HepG2 (cell line): ENCODE measurements at regions not wholly inside any gene's neighbourhood (a gene's known extent, or its start where the extent isn't known, plus 50 kb on each side); places are given as distances from the start of the nearest gene placed in this dataset.

Experiments
- ATAC-seq: fragments of 200-7000 bp; cut with Tn5 transposase; 3 replicates; pipeline ENCODE4 v1.9.1; 2020; ENCODE audit warnings: mild to moderate bottlenecking, moderate library complexity
- BruUV-seq: library from RNA; stranded (reverse); fragments of 400-500 nt; replicated peaks from 2 replicates; lab custom pipeline; 2021; lab: Mats Ljungman, UMichigan
- CTCF ChIA-PET: fragments of 300-600 bp; formaldehyde crosslinking; extraction: SDS; loops from one replicate; lab custom pipeline; 2021; ENCODE audit warnings: low total read pairs, inconsistent platforms, low intra/inter-chr PET ratio; lab: Yijun Ruan, JAX
- POLR2A ChIA-PET: fragments of 350-600 bp; sonication (Branson Sonifier 250); formaldehyde crosslinking; loops from one replicate; lab custom pipeline; 2020; ENCODE audit warnings: antibody characterized with exemption, inconsistent platforms; lab: Yijun Ruan, JAX
- DNase-seq: peaks from one replicate; pipeline ENCODE4 v3.0.0-alpha.2; 2015; ENCODE audit warnings: low spot score
- FAIRE-seq: peaks from 3 replicates; lab custom pipeline; 2011; peaks lifted over from hg19 to GRCh38; lab: Jason Lieb, UNC
- H2AFZ ChIP-seq: one replicate; pipeline ENCODE4 v1.6.1; 2011; ENCODE audit warnings: low read length, inconsistent platforms
- H3K27ac ChIP-seq: fragments of 300-600 bp; 3 replicates; pipeline ENCODE4 v1.8.0; 2011; ENCODE audit warnings: mixed run types, mild to moderate bottlenecking, mixed read lengths, low read length, inconsistent platforms; ENCODE audit not compliant: insufficient read depth; ENCODE audit errors: extremely low read length
- H3K27me3 ChIP-seq, 2 experiments: fragments of 200-600 bp in 1 of 2; 2 replicates in 1 of 2; 3 replicates in 1 of 2; pipeline versions ENCODE4 v1.6.0 to v1.8.0; 2011; ENCODE audit warnings: low read length in 2 of 2, mild to moderate bottlenecking in 2 of 2, moderate library complexity in 2 of 2, inconsistent platforms in 1 of 2; ENCODE audit not compliant: insufficient read depth in 2 of 2, control insufficient read depth in 1 of 2
- H3K36me3 ChIP-seq, 2 experiments: fragments of 200-600 bp in 1 of 2; replicated peaks in 1 of 2; 2 replicates in 1 of 2; 3 replicates in 1 of 2; pipeline versions ENCODE4 v1.5.1 to v1.8.0; 2011; ENCODE audit warnings: low read length in 2 of 2, inconsistent platforms in 1 of 2; ENCODE audit not compliant: insufficient read depth in 2 of 2, control insufficient read depth in 1 of 2
- H3K4me1 ChIP-seq: 2 replicates; pipeline ENCODE4 v1.5.1; 2012; ENCODE audit warnings: low read length, inconsistent platforms; ENCODE audit not compliant: insufficient read depth
- H3K4me2 ChIP-seq: 2 replicates; pipeline ENCODE4 v1.6.0; 2011; ENCODE audit warnings: low read depth, low read length, inconsistent platforms
- H3K4me3 ChIP-seq, 3 experiments: fragments of 200-600 bp in 1 of 3; sonication (generic), shearing (Covaris generic) in 1 of 3; replicated peaks in 1 of 3; 2 replicates each; pipeline ENCODE4 v1.5.1; 2011 to 2016; ENCODE audit warnings: low read length in 3 of 3, inconsistent platforms in 2 of 3, low read depth in 2 of 3, mild to moderate bottlenecking in 2 of 3, control low read depth in 1 of 3, mixed read lengths in 1 of 3; ENCODE audit not compliant: insufficient read depth in 1 of 3
- H3K79me2 ChIP-seq: one replicate; pipeline ENCODE4 v1.6.1; 2011; ENCODE audit warnings: low read length, inconsistent platforms; ENCODE audit not compliant: insufficient read depth
- H3K9ac ChIP-seq: 2 replicates; pipeline ENCODE4 v1.6.0; 2011; ENCODE audit warnings: mild to moderate bottlenecking, low read depth, low read length, inconsistent platforms; ENCODE audit not compliant: insufficient read depth
- H3K9me3 ChIP-seq: 2 replicates; pipeline ENCODE4 v1.5.1; 2012; ENCODE audit warnings: mild to moderate bottlenecking, low read length
- H4K20me1 ChIP-seq: 2 replicates; pipeline ENCODE4 v1.6.0; 2011; ENCODE audit warnings: inconsistent platforms, mild to moderate bottlenecking, low read length, moderate library complexity; ENCODE audit not compliant: insufficient read depth
- HNF4A ChIP-seq: sonication (generic); formaldehyde crosslinking; IDR thresholded peaks from 2 replicates; pipeline ENCODE4 v1.4.0; 2020; ENCODE audit warnings: missing genetic modification reagents
- ONECUT2 ChIP-seq: sonication (generic); formaldehyde crosslinking; IDR thresholded peaks from 2 replicates; pipeline ENCODE4 v1.4.0; 2020; ENCODE audit warnings: missing genetic modification reagents
- POLR2AphosphoS2 ChIP-seq: IDR thresholded peaks from 2 replicates; pipeline ENCODE4 v1.6.1; 2011; ENCODE audit warnings: low read depth, low read length, improper control_type of control experiment
- POLR2G ChIP-seq: fragments of 200-400 bp; formaldehyde crosslinking; IDR thresholded peaks from 2 replicates; pipeline ENCODE4 v1.6.1; 2018; ENCODE audit warnings: mild to moderate bottlenecking, low read depth, low read length, moderate library complexity
- PPARG ChIP-seq: conservative IDR thresholded peaks from 2 replicates; pipeline ENCODE4 v1.6.1; 2016; ENCODE audit warnings: missing biosample characterization, missing genetic modification reagents
- RARA ChIP-seq: IDR thresholded peaks from 2 replicates; pipeline ENCODE4 v1.6.1; 2016; ENCODE audit warnings: missing genetic modification reagents, missing compliant biosample characterization
- RBFOX2 ChIP-seq: fragments of 200-400 bp; formaldehyde crosslinking; IDR thresholded peaks from 2 replicates; pipeline ENCODE4 v1.6.1; 2017; ENCODE audit warnings: low read depth, mild to moderate bottlenecking, low read length
- ZIK1 ChIP-seq: sonication (generic); formaldehyde crosslinking; IDR thresholded peaks from 2 replicates; pipeline ENCODE4 v1.5.0; 2020; ENCODE audit warnings: mild to moderate bottlenecking, low read depth, missing genetic modification reagents, borderline replicate concordance
- WGBS: methylation state at CpG from one replicate; pipeline ENCODE4 v1.1.6; 2017; ENCODE audit warnings: low lambda C conversion rate; 5-methylcytosine and 5-hydroxymethylcytosine counted together
- in situ Hi-C: cut with HindIII; loops from 2 replicates; pipeline ENCODE4 v1.10.0; 2017; ENCODE audit warnings: low pct_unique_long_range_greater_than_20kb; ENCODE audit not compliant: extremely low pct_ligation_motif_present
- intact Hi-C: fragments of 100-400 bp; cut with micrococcal nuclease; formaldehyde crosslinking; loops from one replicate; pipeline ENCODE4 v1.10.0; 2022; ENCODE audit not compliant: unreplicated experiment
- TF ChIP-seq, protein P1 (sequence below): sonication (generic); formaldehyde crosslinking; conservative IDR thresholded peaks from 2 replicates; pipeline ENCODE4 v1.4.0; 2020; ENCODE audit warnings: missing genetic modification reagents
- TF ChIP-seq, protein P2 (sequence below): sonication (generic); formaldehyde crosslinking; IDR thresholded peaks from 2 replicates; pipeline ENCODE4 v1.5.1; 2020; ENCODE audit warnings: missing genetic modification reagents, mild to moderate bottlenecking, borderline replicate concordance

DNA sequence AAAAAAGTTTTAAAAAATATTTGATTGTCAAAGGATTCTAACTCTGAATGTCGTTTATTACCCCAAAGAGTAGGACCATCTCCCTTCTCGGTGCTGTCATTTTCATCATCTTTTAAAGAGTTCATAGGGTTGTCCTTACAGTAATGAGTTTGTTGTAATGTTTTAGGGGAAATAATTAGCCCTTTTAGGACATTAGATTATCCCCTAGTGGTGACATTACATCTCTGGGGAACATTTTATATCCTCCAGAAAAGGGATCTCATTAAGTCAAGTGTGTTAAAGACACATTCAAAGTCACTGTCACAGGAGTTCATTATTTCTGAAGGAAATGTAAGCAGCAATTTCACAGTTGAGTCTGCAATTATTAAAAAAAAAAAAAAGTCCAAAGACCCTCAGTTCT lies 99.3 kb upstream of the GJB6 start:
- H3K27ac ChIP-seq: no peak overlapping the region
- no peak overlapping the region for H3K9ac ChIP-seq
- no peaks in the 10 kb centered on the region for H3K9me3 ChIP-seq
- no peaks in the 10 kb centered on the region for H4K20me1 ChIP-seq
- intact Hi-C loops (no loop called here), in situ Hi-C loops (no loop called here)
- no TSS peak for BruUV-seq
- H3K4me1 ChIP-seq: peaks cover 13% of the 10 kb centered on the region
- ChIA-PET CTCF (no interaction called here), POLR2A (no interaction called here)
- no peaks in the 10 kb centered on the region for H3K79me2 ChIP-seq
- WGBS: 32% methylated on average over 2 of the region's 2 CpGs
- ATAC-seq (no peak), DNase-seq (no peak), FAIRE-seq (no peak)
- no peak overlapping the region for H2AFZ ChIP-seq
- H3K27me3 ChIP-seq: peaks cover 0 to 12% of the 10 kb centered on the region in 2 experiments; a peak in 2 of 5 replicates
- no peak overlapping the region for H3K4me3 ChIP-seq
- TF ChIP-seq, protein P1, sequence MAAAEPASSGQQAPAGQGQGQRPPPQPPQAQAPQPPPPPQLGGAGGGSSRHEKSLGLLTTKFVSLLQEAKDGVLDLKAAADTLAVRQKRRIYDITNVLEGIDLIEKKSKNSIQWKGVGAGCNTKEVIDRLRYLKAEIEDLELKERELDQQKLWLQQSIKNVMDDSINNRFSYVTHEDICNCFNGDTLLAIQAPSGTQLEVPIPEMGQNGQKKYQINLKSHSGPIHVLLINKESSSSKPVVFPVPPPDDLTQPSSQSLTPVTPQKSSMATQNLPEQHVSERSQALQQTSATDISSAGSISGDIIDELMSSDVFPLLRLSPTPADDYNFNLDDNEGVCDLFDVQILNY (CRISPR knock-in tag): no peak
- TF ChIP-seq ONECUT2 (CRISPR knock-in tag): no peak
- no peak for TF ChIP-seq POLR2AphosphoS2
- TF ChIP-seq PPARG (CRISPR knock-in tag): no peak
- no peak for TF ChIP-seq RARA
- TF ChIP-seq, protein P2, sequence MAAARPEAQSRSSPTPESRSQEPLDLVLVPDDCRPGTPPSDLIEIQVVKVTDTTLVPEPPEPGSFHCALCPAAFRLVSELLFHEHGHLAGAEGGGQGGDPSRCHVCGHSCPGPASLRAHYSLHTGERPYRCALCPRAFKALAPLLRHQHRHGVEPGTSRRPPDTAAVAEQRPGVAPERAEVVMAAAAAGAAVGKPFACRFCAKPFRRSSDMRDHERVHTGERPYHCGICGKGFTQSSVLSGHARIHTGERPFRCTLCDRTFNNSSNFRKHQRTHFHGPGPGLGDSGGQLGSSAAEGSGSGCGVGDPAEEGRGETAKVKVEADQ (CRISPR knock-in tag): no peak
- TF ChIP-seq POLR2G: no peak
- H3K36me3 ChIP-seq: no peaks in the 10 kb centered on the region
- H3K4me2 ChIP-seq: no peak overlapping the region

DNA sequence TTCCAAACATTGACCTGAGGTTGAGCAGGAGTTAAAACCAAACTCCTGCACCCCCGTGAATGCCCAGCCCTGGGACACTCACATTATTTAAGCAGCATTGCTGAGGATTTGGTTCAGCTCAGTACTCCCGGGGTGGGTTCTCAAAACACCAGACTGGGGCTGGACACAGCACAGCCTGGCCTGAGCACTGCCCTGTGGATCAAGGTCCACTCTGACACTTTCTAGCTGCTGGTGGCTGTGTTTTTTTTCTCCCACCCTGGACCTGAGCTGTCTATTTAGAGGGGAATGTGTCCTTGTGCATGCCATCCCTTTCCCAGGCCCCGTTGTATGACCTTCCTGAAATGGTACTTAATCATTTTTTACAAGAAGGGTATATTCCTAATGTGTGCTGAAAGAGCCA lies 94.7 kb upstream of the GJB6 start:
- TF ChIP-seq ZIK1 (CRISPR knock-in tag) (no peak), HNF4A (CRISPR knock-in tag) (peak; percentile 53; the same call in 1 of the 2 replicates), RBFOX2 (no peak)
- FAIRE-seq (no peak), DNase-seq (no peak), ATAC-seq (peak; percentile 85)
- in situ Hi-C loops (no loop called here), intact Hi-C loops (no loop called here)
- ChIA-PET CTCF (no interaction called here), POLR2A (no interaction called here)
- Histone ChIP-seq H3K4me2 (no peak overlapping the region), H4K20me1 (no peaks in the 10 kb centered on the region), H3K27me3 (no peaks in the 10 kb centered on the region), H3K4me3 (no peak overlapping the region), H3K36me3 (no peaks in the 10 kb centered on the region), H3K27ac (no peak overlapping the region), H2AFZ (no peak overlapping the region), H3K9ac (no peak overlapping the region), H3K9me3 (peaks cover 10% of the 10 kb centered on the region; the same call in 1 of the 2 replicates), H3K4me1 (peaks cover 13% of the 10 kb centered on the region), H3K79me2 (no peaks in the 10 kb centered on the region)
- no TSS peak for BruUV-seq
- WGBS: 4% methylated on average over 3 of the region's 3 CpGs
